NT2/D1 (cell line): ENCODE measurements at regions not wholly inside any gene's neighbourhood (a gene's known extent, or its start where the extent isn't known, plus 50 kb on each side); places are given as distances from the start of the nearest gene placed in this dataset.
"Not testable (repeated sequence)": the region's sequence is repeated elsewhere in the genome, so short reads cannot be mapped to it uniquely, and the experiment has no call there.

Source experiments
- DNase-seq: peaks from one replicate; pipeline ENCODE4 v3.0.0-alpha.2; 2011; ENCODE audit warnings: low read depth, low spot score
- H3K27me3 ChIP-seq: 2 replicates; pipeline ENCODE4 v1.6.0; 2011; ENCODE audit warnings: mild to moderate bottlenecking; ENCODE audit not compliant: insufficient read length, insufficient read depth
- H3K36me3 ChIP-seq: 2 replicates; pipeline ENCODE4 v1.6.1; 2011; ENCODE audit warnings: mild to moderate bottlenecking, low read length, mixed read lengths; ENCODE audit not compliant: insufficient read depth, insufficient read length
- H3K4me1 ChIP-seq: 2 replicates; pipeline ENCODE4 v1.5.1; 2011; ENCODE audit not compliant: insufficient read depth, insufficient read length
- H3K4me3 ChIP-seq: 2 replicates; pipeline ENCODE4 v1.5.1; 2011; ENCODE audit warnings: low read depth; ENCODE audit not compliant: insufficient read length
- H3K9ac ChIP-seq: 2 replicates; pipeline ENCODE4 v1.6.0; 2011; ENCODE audit warnings: low read depth; ENCODE audit not compliant: insufficient read length
- H3K9me3 ChIP-seq: 2 replicates; pipeline ENCODE4 v1.5.1; 2011; ENCODE audit warnings: mild to moderate bottlenecking, low read length; ENCODE audit not compliant: insufficient read depth
- SUZ12 ChIP-seq: IDR thresholded peaks from 2 replicates; pipeline ENCODE4 v1.6.1; 2011; ENCODE audit not compliant: insufficient read length, insufficient read depth; ENCODE audit errors: extremely low read depth
- YY1 ChIP-seq: IDR thresholded peaks from 2 replicates; pipeline ENCODE4 v1.6.1; 2011; ENCODE audit not compliant: insufficient read length, insufficient read depth
- ZNF274 ChIP-seq: IDR thresholded peaks from 2 replicates; pipeline ENCODE4 v1.6.1; 2011; ENCODE audit warnings: mild to moderate bottlenecking, low read depth, low read length

DNA sequence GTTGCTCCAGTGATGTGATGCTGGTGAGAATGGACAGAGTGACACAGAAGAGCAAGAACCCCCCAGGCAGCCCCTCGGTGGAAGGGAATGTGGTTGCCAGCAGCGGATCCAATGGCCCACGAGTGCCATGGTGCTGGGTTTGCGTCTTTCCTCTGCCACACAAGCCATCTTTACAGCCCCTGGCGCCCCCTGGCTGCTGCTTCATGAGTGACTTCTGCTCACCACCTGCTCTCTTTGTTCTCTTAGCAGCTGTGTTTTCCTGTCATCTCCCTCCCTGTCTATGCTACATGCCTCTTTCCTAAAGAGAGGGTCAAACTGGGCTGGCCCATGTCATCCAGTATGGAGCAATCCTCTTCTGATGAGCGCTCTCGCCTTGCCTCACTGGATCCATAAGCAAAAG, 300.0 kb upstream of the SMIM21 start:
- no peaks in the 10 kb centered on the region for H3K4me1 ChIP-seq
- H3K9me3 ChIP-seq, result no peaks in the 10 kb centered on the region
- TF ChIP-seq ZNF274, result no peak
- no peak for TF ChIP-seq YY1
- no peak for TF ChIP-seq SUZ12
- no peaks in the 10 kb centered on the region for H3K27me3 ChIP-seq
- H3K36me3 ChIP-seq, result no peaks in the 10 kb centered on the region
- DNase-seq, result peak; percentile 23
- H3K9ac ChIP-seq, result no peak overlapping the region
- H3K4me3 ChIP-seq, result no peak overlapping the region

DNA sequence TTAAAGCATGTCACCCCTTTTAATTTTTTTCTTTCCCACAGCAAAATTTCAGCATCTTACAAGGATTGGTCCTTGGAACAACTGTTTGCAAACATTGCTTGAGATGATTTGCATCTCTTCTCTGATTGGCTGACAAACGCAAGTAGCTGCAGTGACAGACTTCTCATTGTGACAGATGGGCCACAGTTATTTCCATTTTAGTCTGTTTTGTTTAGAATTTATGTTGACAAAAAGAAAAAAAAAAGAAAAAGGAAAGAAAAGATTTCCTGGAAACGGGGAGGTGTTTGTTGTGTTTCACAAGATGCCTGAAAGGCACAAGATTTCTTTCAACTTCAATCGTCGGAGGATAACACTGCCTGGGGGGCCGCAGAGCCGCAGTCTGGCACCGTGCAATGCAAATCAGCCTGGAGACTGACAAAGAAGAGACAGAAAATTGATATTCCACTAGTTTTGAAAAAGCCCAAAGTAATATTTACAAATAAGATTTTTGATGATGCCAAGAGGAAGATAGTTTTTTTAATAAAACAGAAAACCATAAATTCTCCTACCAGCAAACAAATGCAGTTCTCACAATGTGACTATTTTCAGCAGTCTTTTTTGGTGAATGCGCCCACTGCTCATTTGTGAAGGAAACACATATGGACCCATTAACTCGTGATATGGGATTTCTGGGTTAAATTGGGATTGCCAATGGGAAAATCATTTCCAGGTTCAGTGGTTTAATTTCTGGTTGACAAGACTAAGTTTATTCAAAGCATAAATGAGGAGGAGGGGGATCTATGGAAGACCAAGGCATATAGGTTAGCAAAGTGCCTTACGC, 296.2 kb upstream of the SMIM21 start:
- Histone ChIP-seq H3K4me3 (no peak overlapping the region), H3K27me3 (no peaks in the 10 kb centered on the region), H3K36me3 (no peaks in the 10 kb centered on the region), H3K4me1 (no peaks in the 10 kb centered on the region), H3K9ac (no peak overlapping the region), H3K9me3 (no peaks in the 10 kb centered on the region)
- no peak for DNase-seq
- TF ChIP-seq YY1, result no peak
- TF ChIP-seq SUZ12, result no peak
- no peak for TF ChIP-seq ZNF274

DNA sequence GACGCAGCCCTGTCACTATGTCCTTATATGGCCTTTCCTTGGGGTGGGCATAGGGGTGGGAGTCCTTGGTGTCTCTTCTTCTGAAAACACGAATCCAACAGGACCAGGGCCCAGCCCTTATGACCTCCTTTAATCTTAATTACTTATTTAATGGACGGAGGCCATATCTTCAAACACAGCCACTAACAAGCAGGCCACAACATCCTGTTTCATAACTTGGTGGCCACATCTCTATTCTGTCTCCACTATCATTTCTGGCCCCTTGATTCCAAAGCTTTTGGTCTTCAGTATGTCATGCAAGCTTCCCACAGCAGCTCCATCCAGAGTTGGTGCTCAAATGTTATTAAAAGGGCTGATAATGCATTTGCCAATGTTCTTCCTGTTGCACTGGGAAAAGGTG, 287.3 kb upstream of the SMIM21 start:
- Histone ChIP-seq H3K36me3 (no peaks in the 10 kb centered on the region), H3K4me1 (no peaks in the 10 kb centered on the region), H3K4me3 (no peak overlapping the region), H3K9me3 (peaks cover 8% of the 10 kb centered on the region; the same call in 1 of the 2 replicates), H3K27me3 (no peaks in the 10 kb centered on the region), H3K9ac (no peak overlapping the region)
- DNase-seq, result no peak
- TF ChIP-seq SUZ12, result no peak

DNA sequence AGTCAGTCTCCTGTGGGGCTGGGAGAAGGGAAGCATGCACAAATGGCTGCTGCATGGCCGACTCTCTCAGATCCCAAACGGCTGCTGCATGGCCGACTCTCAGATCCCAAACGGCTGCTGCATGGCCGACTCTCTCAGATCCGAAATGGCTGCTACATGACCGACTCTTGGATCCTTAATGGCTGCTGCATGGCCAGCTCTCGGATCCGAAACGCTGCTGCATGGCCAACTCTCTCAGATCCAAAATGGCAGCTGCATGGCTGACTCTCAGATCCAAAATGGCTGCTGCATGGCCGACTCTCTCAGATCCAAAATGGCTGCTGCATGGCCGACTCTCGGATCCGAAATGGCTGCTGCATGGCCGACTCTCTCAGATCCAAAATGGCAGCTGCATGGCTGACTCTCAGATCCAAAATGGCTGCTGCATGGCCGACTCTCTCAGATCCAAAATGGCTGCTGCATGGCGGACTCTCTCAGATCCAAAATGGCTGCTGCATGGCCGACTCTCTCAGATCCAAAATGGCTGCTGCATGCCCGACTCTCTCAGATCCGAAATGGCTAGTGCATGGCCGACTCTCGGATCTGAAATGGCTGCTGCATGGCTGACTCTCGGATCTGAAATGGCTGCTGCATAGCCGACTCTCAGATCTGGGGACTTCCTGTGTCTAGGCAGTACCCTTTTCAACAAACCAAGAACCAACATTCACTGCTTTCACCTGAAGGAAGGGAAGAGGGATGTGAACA, 284.8 kb upstream of the SMIM21 start:
- not testable (repeated sequence) for H3K36me3 ChIP-seq, H3K4me3 ChIP-seq, H3K4me1 ChIP-seq, H3K27me3 ChIP-seq, DNase-seq, H3K9me3 ChIP-seq, H3K9ac ChIP-seq
- peak; percentile 12 for TF ChIP-seq YY1

DNA sequence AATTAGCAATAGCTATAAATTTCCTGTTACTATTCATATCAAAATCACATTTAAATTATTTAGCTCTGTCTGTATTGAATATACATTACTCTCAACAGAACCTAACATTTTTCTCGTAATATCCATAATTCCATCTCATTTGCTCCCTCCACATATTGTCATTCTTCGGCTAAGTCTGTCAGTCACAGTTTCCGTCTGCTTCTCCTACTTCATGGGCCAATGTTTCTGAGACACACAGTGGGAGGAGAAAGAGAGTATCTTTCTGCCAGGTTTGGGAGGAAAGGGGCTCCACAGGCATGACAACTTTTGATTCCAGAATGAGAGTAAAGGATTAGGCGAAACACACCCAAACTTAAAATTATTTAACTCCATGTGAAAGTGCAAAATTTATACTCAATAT, 273.1 kb upstream of the SMIM21 start:
- H3K27me3 ChIP-seq, result no peaks in the 10 kb centered on the region
- H3K9me3 ChIP-seq, result peaks cover 20% of the 10 kb centered on the region; the same call in 1 of the 2 replicates
- no peak overlapping the region for H3K9ac ChIP-seq
- no peak overlapping the region for H3K4me3 ChIP-seq
- TF ChIP-seq YY1, result no peak
- TF ChIP-seq SUZ12, result no peak
- TF ChIP-seq ZNF274, result no peak
- H3K36me3 ChIP-seq, result no peaks in the 10 kb centered on the region
- no peak for DNase-seq
- H3K4me1 ChIP-seq, result no peaks in the 10 kb centered on the region

DNA sequence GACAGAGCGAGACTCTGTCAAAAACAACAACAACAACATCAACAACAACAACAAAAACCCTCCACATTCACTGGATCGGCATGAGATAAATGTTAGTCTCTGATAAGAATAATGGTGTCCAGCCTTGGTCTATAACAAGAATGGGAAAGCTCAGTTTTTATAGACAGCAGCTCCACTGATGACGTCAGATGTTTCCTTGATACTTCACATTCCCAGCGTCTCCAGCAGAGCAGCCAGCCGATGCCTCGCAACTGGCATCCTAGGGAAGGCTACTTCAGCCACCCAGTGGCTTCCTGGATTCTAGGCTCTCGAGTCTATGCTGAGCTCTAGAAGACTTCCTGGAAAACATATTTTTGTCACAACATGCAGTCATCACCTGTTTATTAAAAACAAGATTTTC, 271.4 kb upstream of the SMIM21 start:
- no peaks in the 10 kb centered on the region for H3K27me3 ChIP-seq
- peaks cover 17% of the 10 kb centered on the region; the same call in 1 of the 2 replicates for H3K9me3 ChIP-seq
- H3K36me3 ChIP-seq, result no peaks in the 10 kb centered on the region
- H3K4me1 ChIP-seq, result no peaks in the 10 kb centered on the region
- no peak overlapping the region for H3K9ac ChIP-seq
- no peak overlapping the region for H3K4me3 ChIP-seq
- TF ChIP-seq ZNF274, result no peak
- TF ChIP-seq YY1, result no peak
- no peak for TF ChIP-seq SUZ12
- DNase-seq, result no peak

DNA sequence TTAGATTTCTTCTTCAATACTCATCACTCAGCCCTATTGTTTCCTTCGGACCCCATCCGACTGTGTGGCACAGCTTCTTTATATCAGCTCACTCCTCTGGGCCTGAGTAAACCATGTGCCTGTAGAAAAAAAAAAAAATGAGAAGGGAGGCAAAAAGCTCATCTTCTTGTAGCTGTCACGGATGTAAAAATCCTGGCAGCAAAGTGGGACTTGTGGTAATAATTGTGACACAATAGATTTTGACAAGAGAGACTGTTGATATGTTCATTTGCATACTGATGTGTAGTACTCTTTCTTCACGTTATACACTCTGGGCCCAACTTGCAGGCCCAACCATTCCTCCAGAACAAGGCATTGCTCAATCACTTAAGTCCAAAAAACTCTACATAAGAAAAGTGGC, 270.0 kb upstream of the SMIM21 start:
- no peak overlapping the region for H3K4me3 ChIP-seq
- H3K27me3 ChIP-seq, result no peaks in the 10 kb centered on the region
- H3K4me1 ChIP-seq, result no peaks in the 10 kb centered on the region
- DNase-seq, result no peak
- no peak for TF ChIP-seq SUZ12
- no peak for TF ChIP-seq ZNF274
- no peak for TF ChIP-seq YY1
- no peaks in the 10 kb centered on the region for H3K36me3 ChIP-seq
- peaks cover 3% of the 10 kb centered on the region; the same call in 1 of the 2 replicates for H3K9me3 ChIP-seq
- no peak overlapping the region for H3K9ac ChIP-seq

DNA sequence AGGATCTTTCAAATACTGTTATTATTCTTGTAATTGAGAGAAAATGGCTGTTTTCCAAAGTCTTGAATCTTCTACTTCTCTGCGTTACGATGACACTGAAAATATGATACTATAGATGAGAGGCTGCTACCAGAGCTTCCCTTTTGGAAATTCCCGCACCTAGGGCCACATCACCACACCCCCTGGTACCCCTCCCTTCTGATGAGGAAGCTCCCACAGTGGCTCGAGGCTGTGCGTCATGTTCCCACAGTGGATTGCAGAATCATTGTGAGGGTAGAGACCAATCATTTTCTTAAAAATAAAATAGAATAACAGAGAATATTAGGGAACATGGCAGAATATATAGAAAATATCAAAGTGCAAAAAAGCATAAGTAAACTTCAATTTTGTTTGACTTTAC, 268.9 kb upstream of the SMIM21 start:
- DNase-seq, result no peak
- Histone ChIP-seq H3K4me3 (no peak overlapping the region), H3K4me1 (no peaks in the 10 kb centered on the region), H3K27me3 (no peaks in the 10 kb centered on the region), H3K36me3 (no peaks in the 10 kb centered on the region), H3K9ac (no peak overlapping the region), H3K9me3 (no peaks in the 10 kb centered on the region)
- no peak for TF ChIP-seq ZNF274
- no peak for TF ChIP-seq SUZ12
- TF ChIP-seq YY1, result no peak
